Glomerular visceral epithelial cell (primary cell): ENCODE measurements at regions not wholly inside any gene's neighbourhood (a gene's known extent, or its start where the extent isn't known, plus 50 kb on each side); places are given as distances from the start of the nearest gene placed in this dataset.

Experiments used
- DNase-seq: peaks from one replicate; pipeline ENCODE4 v3.0.0-alpha.2; 2016; ENCODE audit errors: extremely low spot score

DNA sequence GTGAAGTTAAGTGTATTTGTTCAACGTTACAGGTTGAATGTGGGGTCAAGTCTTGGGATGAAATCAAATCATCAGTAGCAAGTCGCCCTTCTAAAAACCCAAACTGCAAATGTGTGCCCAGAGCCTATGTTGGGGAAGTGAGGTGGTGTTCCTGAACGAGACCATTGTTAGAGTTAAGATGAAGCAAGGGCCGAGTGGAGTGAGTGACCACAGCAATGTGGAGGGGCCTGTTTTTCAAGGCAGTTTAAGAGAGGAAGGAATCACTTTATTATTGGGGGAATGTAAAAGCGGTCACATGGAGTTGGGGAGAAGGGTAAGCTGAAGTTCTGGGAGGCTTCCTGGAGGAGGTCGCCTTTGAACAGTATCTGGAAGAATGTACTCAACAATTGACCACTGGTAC lies 68.5 kb downstream of the MYCN start:
- DNase-seq: no peak

DNA sequence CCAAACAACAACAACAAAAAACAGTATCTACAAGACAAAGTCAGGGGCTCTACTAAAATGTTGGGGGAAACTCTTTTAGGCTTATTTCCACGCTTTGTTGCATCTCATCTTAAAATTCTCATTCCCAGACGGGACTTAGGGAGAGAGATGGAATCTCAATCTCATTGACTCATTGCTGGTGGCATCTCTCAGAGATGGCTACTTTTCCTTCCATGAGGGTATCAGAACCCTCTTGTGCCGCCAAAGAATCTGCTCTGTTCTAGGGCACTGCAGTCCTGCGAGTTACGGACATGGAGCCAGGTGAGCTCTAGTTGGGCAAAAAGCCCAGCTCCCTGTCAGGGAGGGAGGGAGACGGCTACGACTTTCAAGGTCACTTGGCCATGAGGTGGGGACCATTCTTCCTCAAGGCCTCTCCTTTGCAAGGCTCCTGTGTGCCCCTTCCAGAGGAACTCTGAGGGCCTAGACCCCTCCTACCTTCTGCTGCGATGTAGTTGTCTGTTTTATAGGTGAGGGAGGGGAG lies 68.0 kb downstream of the MYCN start:
- DNase-seq: no peak

DNA sequence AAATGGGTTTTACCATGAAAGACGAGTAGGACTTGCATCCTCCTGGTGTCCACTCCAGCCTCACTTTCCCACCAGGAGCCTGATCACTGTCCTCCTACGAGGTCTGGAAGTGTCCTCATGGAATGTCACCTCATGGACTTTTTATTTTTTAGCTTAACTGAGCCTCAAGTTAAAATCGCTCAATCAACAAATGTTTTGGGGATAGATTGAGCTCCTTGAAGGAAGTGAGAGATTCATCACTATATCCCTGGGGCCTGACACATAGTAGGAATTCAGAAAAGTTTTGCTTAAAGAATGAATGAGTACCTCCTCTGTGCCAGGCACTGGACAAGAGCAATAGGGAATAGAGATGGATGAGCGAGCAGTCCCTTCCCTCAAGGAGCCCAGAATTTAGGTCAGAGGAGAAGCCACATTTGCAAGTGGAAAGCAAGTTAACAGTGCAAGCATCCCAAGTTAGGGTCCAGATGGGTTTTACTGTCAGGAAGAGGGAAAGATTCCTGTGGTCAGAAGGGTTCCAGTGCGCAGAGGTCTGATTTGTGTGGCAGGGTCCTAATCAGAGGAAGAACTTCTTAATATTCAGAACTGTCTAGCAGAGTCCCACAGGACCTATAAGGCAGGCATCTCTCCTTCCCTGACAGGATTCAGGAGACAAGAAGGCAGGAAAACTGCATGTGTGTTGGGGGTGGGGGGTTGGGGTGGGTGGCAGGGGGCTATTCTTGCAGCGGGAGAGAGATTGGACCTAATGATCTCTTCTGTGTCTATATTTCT lies 67.0 kb downstream of the MYCN start:
- DNase-seq: no peak

GRCh38 chr2:16006537-16007166 lies 66.3 kb downstream of the MYCN start:
- DNase-seq: no peak

- no peak for DNase-seq
These were observed 65.6 kb downstream of the MYCN start for GRCh38 chr2:16005816-16006536.

DNA sequence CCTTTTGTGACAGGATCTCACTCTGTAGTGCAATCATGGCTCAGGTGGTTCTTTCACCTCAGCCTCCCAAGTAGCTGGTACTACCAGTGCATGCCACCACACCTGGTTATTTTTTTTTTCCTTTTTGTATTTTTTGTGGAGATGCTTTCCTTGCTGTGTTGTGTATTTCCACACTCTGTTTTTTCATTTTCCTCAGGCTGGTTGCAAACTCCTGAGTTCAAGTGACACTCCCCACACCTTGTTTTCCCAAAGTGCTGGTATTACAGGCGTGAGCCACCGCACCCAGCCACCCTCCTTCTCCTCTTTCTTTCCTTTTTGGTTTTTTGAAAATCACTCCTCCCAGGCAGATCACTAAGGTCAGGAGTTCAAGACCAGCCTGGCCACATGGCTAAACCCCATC lies 65.0 kb downstream of the MYCN start:
- no peak for DNase-seq

GRCh38 chr2:16003809-16004208 lies 63.5 kb downstream of the MYCN start:
- no peak for DNase-seq

DNA sequence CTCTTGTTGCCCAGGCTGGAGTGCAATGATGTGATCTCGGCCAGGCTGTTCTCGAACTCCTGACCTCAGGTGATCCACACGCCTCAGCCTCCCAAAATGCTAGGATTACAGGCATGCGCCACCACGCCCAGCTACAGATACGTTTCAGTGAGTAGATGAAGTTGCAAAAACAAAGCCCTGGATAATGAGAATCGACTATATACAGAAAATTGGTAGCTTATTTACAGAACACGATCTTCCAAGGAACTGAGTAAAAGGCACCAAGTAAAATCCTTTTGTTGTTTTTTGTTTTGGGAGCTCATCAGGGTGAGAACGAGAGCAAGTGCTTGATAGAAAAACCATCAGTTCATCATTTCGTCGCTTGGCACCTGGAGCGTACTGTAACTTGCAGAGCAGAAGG lies 62.8 kb downstream of the MYCN start:
- no peak for DNase-seq

- DNase-seq: no peak
These were observed 62.2 kb downstream of the MYCN start for GRCh38 chr2:16002575-16002974.

- no peak for DNase-seq
These were observed 61.8 kb downstream of the MYCN start for GRCh38 chr2:16002144-16002543.

GRCh38 chr2:16000642-16001041 lies 60.3 kb downstream of the MYCN start:
- no peak for DNase-seq

DNA sequence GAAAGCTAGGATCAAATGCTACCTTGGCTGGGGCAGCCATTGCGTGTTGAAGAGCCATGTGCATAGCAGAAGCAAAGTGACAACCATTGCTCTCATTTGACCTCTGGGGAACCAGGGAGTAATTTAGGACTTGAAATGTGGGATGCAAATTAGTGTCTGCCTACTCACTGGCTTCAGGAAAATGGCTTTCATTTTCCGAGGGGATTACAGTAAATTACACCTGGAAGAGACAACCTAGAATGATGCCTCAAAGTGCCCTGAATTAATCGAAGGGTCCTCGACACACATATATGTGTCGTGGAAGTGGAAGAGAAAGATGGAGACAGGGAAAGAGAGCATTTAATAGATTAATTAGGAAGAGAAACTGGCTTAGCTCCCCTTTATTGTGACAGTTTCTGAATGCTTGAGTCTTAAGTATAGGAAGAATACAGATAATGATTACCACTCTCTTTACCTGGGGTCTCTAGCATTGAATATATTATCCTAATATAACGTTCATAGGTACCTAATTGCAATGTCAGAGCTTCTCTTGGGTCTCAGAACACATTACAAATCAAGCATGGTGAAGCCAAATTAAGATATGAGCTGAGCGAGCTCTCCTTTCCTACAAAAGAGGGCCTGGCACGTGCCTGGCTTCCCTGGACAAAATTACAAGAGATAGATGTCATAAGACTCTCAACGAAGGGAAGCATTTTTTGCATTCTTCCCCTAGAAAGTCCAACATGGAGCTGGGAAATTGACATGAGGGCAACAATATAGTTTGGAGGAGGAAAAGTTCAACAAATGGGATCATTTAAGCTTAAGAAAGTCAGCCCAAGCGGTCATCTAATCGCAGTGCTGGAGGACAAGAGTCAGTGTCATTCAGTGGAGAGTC lies 59.5 kb downstream of the MYCN start:
- no peak for DNase-seq

DNA sequence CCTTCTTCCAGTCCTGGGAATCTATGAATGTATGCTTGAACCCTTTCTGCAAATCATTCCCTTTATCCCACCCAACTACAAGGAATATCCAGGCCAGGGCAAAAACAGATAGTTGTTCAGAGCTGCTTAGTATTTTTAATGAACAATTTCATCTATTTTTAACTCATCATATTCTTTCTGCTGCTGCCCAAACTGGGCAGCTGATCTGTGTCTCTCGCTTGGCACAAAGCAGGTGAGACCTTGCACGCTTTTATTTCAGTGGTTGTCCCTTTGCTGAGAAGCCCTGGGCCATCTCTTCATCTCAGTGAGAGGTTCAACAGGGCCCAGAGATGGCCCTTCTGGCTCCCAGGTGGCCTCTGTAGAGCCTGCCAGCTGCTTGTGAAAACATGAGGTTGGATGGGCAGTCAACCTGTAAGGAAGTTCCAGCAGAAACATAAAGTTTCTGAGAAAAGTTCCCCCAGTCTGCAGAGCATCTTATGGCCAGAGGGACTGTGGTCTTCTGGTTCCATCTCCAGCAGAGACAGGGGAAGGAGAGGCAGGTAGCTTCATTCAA lies 57.5 kb downstream of the MYCN start:
- no peak for DNase-seq

GRCh38 chr2:15996536-15997423 lies 56.4 kb downstream of the MYCN start:
- DNase-seq: no peak
